Mesothelial cell of epicardium (in vitro differentiated cells): ENCODE measurements at regions not wholly inside any gene's neighbourhood (a gene's known extent, or its start where the extent isn't known, plus 50 kb on each side); places are given as distances from the start of the nearest gene placed in this dataset.

Source experiments
- DNase-seq, 2 experiments: peaks; one replicate each; pipeline ENCODE4 v3.0.0; 2021; ENCODE audit warnings: low spot score in 2 of 2; ENCODE audit not compliant: unreplicated experiment in 2 of 2
- H3K27ac Mint-ChIP-seq: 2 replicates; pipeline ENCODE4 v1.8.0; 2021; ENCODE audit warnings: mixed read lengths
- H3K27me3 Mint-ChIP-seq: 2 replicates; pipeline ENCODE4 v1.8.0; 2021; ENCODE audit warnings: low read depth, mixed read lengths
- H3K36me3 Mint-ChIP-seq: 2 replicates; pipeline ENCODE4 v1.8.0; 2021; ENCODE audit warnings: mixed read lengths
- H3K4me1 Mint-ChIP-seq: 2 replicates; pipeline ENCODE4 v1.8.0; 2021; ENCODE audit warnings: mixed read lengths
- H3K4me3 Mint-ChIP-seq: 2 replicates; pipeline ENCODE4 v1.8.0; 2021; ENCODE audit warnings: mild to moderate bottlenecking, moderate library complexity, mixed read lengths
- H3K9me3 Mint-ChIP-seq: 2 replicates; pipeline ENCODE4 v1.8.0; 2021; ENCODE audit warnings: mixed read lengths
- TF ChIP-seq, protein P1 (sequence below): fragments of 200-600 bp; sonication (generic); IDR thresholded peaks from one replicate; pipeline ENCODE4 v1.5.0; 2021; ENCODE audit warnings: antibody characterized with exemption; ENCODE audit not compliant: unreplicated experiment

DNA sequence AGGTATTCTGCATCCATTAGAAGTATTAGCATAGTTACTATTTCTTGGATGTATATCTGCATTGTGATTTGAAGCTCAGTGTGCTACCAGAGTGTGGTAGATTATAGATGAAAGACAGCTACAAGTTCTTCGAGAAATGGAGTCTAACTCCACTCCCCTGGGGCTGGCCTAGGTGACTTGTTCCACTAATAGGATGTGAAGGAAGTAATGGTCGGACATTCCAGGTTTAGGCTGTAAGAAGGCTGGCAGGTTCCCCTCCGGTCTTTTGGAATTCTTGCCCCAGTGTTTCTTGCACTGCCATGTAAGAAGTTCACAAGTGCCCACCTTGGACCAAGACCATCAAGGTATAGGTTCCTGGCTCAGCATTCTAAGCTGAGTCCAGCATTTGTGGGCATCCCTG, 236.4 kb downstream of the FLRT2 start:
- TF ChIP-seq, protein P1, sequence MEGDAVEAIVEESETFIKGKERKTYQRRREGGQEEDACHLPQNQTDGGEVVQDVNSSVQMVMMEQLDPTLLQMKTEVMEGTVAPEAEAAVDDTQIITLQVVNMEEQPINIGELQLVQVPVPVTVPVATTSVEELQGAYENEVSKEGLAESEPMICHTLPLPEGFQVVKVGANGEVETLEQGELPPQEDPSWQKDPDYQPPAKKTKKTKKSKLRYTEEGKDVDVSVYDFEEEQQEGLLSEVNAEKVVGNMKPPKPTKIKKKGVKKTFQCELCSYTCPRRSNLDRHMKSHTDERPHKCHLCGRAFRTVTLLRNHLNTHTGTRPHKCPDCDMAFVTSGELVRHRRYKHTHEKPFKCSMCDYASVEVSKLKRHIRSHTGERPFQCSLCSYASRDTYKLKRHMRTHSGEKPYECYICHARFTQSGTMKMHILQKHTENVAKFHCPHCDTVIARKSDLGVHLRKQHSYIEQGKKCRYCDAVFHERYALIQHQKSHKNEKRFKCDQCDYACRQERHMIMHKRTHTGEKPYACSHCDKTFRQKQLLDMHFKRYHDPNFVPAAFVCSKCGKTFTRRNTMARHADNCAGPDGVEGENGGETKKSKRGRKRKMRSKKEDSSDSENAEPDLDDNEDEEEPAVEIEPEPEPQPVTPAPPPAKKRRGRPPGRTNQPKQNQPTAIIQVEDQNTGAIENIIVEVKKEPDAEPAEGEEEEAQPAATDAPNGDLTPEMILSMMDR = no peak
- H3K4me3 Mint-ChIP-seq = no peak overlapping the region

DNA sequence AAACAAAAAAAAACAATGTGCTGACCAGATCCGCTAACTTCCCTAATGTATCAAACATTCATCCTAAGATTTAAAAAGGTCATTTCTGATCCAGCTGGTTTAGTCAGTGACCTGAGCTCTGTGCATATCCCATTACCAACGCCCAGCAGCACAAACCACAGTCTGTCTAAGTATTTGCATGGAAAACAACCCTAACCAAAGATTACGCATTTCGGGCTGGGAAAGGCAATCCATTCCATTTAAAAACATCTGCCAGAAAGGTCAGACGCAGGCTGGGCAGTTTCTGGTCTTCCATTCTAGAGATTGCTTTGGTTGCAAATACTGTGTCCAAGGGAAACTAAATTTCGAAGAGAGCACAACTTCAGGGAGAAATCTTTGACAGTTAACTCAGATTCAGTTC, 234.9 kb downstream of the FLRT2 start:
- Mint-ChIP-seq H3K36me3 (no peaks in the 10 kb centered on the region), H3K27me3 (peaks cover 4% of the 10 kb centered on the region), H3K9me3 (peaks cover under 1% of the 10 kb centered on the region), H3K4me1 (peaks cover 7% of the 10 kb centered on the region), H3K27ac (no peak overlapping the region), H3K4me3 (no peak overlapping the region)
- TF ChIP-seq, protein P1 = no peak
- DNase-seq = no peak

More for the DNA sequence above, 236.4 kb downstream of the FLRT2 start:
- Mint-ChIP-seq H3K27ac (no peak overlapping the region), H3K36me3 (no peaks in the 10 kb centered on the region), H3K27me3 (peaks cover 4% of the 10 kb centered on the region), H3K4me1 (peaks cover 7% of the 10 kb centered on the region), H3K9me3 (no peaks in the 10 kb centered on the region)
- no peak for DNase-seq

DNA sequence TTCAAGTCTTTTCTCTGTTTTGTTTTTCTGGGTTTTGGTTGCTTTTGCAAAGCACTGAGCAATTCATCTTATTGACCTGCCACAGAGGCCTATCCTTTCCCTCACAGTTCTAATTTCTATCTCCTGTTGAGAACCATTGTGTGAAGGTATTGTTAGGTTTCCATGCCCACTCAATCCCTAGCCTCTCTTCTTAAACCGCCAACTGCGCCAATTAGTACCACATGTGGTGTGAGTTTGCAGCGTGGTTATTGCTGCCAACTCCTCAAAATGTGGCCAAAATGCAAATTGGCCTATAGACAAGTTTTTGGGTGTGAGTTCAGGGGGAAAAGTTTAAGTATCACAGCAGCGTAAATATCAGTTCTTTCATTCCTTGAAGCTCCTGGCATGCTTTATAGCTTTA, 232.6 kb downstream of the FLRT2 start:
- DNase-seq = no peak
- Mint-ChIP-seq H3K4me3 (no peak overlapping the region), H3K27ac (no peak overlapping the region), H3K27me3 (peaks cover 1% of the 10 kb centered on the region), H3K36me3 (no peaks in the 10 kb centered on the region), H3K9me3 (peaks cover 3% of the 10 kb centered on the region), H3K4me1 (peaks cover 7% of the 10 kb centered on the region)
- TF ChIP-seq, protein P1 = no peak

DNA sequence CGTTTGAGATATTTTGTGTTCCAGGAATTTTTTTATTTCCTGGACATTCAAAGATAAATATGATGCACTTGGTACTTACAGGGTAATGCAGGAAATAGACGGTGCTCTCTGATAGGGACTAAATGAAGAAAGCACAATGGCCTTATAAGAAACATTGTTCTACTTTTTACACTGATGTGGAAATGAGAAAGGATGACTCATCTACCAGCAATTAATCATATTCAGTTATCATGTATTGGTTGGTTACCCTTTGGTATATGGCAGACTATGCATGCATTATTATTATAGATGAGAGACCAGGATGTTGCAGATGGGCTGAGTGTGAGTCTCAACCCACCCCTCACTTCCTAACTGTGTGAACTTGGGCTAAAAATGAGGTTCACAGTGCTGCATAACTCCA, 222.2 kb downstream of the FLRT2 start:
- H3K4me3 Mint-ChIP-seq = no peak overlapping the region
- TF ChIP-seq, protein P1 = no peak
- DNase-seq = no peak

DNA sequence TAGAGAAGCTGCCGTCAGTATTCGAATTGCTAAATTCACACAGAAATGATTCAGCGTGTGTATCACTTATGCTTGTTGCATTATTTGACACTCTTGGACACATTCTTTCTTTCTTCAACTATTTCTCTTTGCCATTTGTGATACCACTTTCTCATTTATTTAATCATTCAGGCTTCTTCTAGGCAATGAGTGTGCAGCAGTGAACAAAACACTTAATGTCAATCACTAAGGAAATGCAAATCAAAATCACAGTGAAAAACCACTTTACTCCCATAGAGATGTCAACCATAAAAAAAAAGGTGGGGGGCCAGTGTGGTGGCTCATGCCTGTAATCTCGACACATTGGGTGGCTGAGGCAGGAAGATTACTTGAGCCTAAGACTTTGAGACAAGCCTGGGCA, 214.6 kb downstream of the FLRT2 start:
- no peaks in the 10 kb centered on the region for H3K27me3 Mint-ChIP-seq
- no peak overlapping the region for H3K4me3 Mint-ChIP-seq
- H3K27ac Mint-ChIP-seq = no peak overlapping the region
- peaks cover 9% of the 10 kb centered on the region for H3K4me1 Mint-ChIP-seq
- TF ChIP-seq, protein P1 = no peak
- no peaks in the 10 kb centered on the region for H3K36me3 Mint-ChIP-seq
- peaks cover 10% of the 10 kb centered on the region for H3K9me3 Mint-ChIP-seq
- DNase-seq = no peak

More for the DNA sequence above, 222.2 kb downstream of the FLRT2 start:
- Mint-ChIP-seq H3K27ac (no peak overlapping the region), H3K36me3 (no peaks in the 10 kb centered on the region), H3K27me3 (no peaks in the 10 kb centered on the region), H3K9me3 (peaks cover 10% of the 10 kb centered on the region), H3K4me1 (no peaks in the 10 kb centered on the region)

DNA sequence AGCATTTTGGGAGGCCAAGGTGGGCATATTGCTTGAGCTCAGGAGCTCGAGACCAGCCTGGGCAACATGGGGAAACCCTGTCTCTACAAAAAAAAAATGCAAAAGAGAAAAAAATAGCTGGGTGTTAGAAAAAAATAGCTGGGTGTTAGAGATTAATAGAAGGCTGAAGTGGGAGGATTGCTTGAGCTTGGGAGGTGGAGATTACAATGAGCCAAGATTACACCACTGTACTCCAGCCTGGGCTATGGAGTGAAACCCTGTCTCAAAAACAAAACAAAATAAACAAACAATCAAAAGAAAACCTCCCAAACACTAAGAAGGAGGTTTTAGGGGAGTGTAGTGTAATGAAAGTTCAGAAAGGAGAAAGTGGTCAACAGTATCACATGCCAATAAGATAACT, 202.1 kb downstream of the FLRT2 start:
- no peaks in the 10 kb centered on the region for H3K27me3 Mint-ChIP-seq
- no peaks in the 10 kb centered on the region for H3K9me3 Mint-ChIP-seq
- H3K36me3 Mint-ChIP-seq = no peaks in the 10 kb centered on the region
- DNase-seq = no peak
- TF ChIP-seq, protein P1 = no peak
- no peak overlapping the region for H3K27ac Mint-ChIP-seq
- H3K4me3 Mint-ChIP-seq = no peak overlapping the region
- peaks cover 8% of the 10 kb centered on the region for H3K4me1 Mint-ChIP-seq
